HG03521 (cell line): ENCODE measurements at regions not wholly inside any gene's neighbourhood (a gene's known extent, or its start where the extent isn't known, plus 50 kb on each side); places are given as distances from the start of the nearest gene placed in this dataset.
"Not testable (repeated sequence)": the region's sequence is repeated elsewhere in the genome, so short reads cannot be mapped to it uniquely, and the experiment has no call there.

Source experiments
- ATAC-seq: cut with Tn5 transposase; IDR thresholded peaks from one replicate; pipeline ENCODE4 v1.9.1; 2021; ENCODE audit warnings: mild to moderate bottlenecking, moderate library complexity; ENCODE audit not compliant: unreplicated experiment

GRCh38 chr6:147667082-147667481 is 158.6 kb downstream of the SAMD5 start:
- ATAC-seq, result no peak

GRCh38 chr6:147674099-147674498 is 165.6 kb downstream of the SAMD5 start:
- ATAC-seq, result no peak

DNA sequence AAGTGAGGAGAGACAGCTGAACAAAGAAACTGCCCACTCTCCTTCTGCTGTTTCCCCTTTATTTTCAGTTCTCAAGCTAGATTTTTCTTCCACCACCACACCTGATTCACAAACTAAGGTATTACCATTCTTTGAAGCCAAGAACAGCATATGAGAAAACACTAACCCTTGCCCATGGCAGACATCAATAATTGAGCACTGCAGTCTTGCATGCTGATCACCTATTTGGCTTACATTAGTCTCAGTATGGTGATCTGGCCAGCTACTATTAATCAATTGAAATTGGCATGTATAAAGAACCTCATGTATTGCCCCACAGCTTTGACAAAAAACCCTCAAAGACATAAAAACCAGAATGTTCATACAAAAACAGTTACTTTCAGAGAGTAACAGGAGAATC is 166.3 kb downstream of the SAMD5 start:
- ATAC-seq, result no peak

DNA sequence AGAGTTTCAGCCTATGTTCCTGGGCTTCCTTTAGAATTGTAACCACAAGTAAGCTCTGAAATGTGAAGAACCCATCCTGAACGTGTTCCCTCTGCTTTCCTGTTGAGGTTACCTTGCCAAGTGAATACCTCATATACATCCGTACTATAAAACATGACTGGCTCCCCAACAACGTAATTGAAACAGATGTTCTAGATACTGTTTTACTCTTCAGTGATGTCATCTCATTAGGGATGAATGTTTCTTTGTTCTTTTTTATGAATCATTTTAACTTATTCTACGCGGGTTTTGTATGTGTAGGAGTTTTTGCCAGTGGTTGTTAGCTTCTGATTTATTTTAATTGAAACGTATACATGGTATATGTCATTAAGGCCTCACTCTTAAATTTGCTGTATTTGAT is 166.8 kb downstream of the SAMD5 start:
- ATAC-seq, result no peak

DNA sequence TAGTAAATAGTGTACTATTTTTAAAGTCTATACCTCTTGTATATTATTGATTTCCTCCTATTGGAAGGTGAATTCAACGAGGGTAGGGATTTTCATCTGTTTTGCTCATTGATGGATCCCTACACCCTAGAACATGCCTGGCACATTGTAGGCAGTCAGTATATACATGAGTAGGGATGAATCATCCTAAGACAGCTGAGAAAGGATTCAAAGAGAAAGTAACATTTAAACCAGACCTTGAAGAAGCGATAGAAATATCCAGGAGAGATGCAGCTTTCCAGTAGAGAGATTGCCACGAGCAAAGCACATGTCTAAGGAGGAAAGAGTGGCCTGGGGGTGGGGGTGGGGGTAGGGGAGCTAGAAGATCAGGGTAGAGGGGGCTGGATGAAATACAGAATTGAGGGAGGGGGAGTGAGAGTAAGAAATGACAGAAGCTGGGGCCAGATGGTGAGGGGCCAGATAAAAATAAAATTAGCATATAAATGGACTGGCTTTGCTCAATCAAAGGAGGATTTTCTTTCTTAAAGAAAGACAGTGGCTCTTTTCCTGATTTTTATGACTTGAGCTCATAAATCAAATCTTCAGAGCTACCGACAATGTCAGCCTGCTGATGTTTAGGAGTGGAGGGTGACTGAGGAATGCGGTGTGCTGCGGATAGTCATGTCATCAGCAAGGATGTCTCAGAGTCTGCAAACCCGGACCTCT is 168.2 kb downstream of the SAMD5 start:
- ATAC-seq, result no peak

DNA sequence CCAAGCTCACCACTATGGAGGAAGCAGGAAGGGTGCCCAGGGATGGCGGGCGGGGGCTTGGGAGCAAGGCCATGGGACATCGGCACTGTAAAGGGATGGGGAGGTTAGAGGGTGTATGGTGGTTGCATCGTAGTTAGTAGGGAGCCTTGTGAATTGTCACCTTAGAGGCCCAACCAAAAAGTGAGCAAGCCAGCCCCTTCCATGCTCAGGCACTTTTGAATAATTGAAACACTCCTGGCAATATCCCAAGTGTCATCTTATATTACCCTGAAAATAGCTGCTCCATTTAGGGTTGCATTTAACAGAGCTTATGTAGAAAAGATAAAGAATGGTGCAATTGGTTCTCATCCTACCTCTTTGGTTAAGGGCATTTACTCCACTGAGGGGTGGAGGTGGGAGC is 169.2 kb downstream of the SAMD5 start:
- no peak for ATAC-seq

DNA sequence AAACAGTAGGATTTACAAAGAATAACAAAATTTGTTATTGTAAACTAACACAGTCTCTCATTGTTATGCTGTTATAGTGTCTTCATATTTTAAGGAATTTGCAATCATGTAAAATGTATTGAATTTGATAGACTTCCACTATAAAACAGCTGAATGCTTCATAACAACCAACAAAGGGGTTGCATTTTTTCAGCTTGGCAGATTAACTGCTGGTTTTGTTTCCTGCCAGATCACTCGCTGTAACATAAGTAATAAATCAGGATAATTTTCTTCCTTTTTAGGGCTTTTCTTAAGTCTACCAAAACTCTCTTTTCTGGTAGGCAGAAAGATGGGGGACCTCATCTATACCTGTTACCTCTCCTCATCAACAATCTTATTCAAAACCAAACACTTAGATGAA is 169.8 kb downstream of the SAMD5 start:
- ATAC-seq, result no peak

- no peak for ATAC-seq
Observed at GRCh38 chr6:147684906-147685305, 176.4 kb downstream of the SAMD5 start.

GRCh38 chr6:147689398-147689797 is 180.9 kb downstream of the SAMD5 start:
- no peak for ATAC-seq

DNA sequence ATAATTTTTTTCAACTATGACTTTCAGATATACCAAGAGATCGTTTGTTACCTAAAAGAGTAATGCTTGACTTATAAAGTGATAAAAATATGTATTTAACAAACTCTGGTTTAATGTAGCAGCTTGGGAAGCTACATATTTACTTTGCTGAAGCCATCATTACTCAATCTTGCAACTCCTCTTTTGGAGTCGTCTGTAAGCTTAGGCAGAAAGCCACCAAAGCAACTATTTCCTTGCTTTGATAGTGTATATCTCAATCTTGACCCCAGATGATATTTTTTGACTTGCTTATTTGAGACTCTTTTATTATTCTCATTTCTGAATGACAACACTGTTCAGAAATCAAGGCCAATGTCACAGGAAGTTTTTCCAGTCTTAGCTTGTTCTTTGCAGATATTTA is 183.0 kb downstream of the SAMD5 start:
- no peak for ATAC-seq

DNA sequence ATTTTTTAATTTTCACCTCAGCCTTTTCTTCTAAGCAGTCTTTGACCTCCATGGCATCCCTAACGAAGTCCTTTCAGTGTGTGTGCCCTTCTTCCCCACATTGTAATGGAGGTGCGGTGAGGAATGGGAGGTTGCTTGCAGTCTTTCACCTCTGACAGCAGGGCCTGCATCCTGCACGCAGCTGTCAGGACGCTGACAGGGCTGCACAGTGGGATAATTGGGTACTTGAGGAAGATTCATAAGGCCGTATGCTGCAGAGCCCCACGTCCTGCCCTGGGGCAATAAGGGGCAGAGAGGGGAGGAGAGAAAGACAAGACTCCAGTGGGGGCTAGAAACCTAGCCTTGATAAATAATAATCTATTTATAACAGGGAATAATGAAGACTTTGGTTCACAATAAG is 184.7 kb downstream of the SAMD5 start:
- no peak for ATAC-seq

GRCh38 chr6:147694556-147694955 is 186.1 kb downstream of the SAMD5 start:
- ATAC-seq, result not testable (repeated sequence)

DNA sequence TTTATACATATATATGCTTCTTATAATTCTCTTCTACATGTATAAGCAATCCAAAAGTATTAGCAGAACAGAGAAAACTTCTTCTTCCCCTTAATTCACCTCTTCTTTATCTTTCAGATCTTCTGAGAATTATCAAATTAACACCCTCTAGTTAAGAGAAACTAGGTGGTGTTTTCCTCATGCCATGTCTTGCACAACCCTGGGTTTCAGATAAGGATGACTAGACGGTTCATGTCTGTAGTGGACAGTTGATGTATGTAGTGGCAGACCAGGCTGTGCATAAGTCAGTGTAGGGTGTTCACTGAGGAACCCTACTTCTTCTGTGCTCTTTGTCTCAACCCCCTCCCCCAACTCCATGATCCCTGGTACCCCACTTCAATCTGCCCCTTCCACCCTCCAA is 187.3 kb downstream of the SAMD5 start:
- ATAC-seq, result no peak

DNA sequence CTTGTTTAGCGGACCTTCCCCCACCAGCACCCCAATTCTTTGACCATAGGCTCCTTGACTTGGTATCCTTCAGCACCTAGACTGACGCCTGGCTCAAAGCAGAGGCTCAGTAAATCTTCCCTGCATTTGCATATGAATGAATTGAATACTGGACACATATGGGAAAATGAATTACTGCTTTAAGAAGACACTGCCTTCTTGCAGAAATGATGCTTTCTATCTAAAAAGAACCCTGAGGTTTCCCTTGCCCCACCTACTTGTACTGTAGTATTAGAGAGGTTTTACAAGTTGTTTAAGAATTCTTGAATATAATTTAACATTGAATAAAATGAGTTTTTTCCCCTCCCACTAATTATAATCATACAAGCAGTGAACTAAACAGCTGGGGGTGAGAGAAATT is 190.7 kb downstream of the SAMD5 start:
- ATAC-seq, result no peak

GRCh38 chr6:147699637-147700036 is 191.1 kb downstream of the SAMD5 start:
- no peak for ATAC-seq

DNA sequence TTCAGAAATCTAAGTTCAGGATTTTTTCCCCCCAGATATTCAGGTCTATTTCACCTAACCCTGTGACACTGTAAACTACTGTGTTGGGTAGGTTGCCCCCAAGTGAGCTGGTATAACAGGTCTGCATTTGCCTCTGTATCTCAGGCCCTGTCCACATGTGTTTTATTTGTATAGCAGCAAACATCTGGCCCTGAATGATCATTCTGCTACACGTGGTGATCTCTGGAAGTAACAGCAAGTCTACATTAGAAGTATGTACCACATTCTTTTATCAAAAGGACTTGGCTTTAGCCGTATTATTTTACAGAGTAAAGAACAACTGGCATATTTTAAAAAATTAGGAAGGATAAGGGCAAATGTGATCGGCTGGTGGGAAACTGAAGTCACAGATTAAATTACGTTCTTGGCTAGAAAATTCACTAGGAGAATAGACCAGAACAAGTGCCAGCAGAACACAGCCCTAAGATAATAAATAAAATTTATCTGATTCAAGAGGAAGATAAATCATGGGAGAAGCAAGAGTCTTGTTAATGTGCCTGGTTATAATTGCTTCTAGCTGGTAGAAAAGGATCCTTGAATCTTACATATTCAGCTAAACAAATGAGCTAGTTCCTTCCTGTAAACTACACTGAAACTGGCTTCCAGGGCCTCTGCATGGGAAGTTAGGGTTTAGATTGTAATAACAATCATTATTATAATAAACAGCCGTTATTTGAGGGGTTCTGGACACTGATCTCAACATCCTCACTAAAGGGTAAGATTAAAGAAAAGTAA is 192.1 kb downstream of the SAMD5 start:
- no peak for ATAC-seq

DNA sequence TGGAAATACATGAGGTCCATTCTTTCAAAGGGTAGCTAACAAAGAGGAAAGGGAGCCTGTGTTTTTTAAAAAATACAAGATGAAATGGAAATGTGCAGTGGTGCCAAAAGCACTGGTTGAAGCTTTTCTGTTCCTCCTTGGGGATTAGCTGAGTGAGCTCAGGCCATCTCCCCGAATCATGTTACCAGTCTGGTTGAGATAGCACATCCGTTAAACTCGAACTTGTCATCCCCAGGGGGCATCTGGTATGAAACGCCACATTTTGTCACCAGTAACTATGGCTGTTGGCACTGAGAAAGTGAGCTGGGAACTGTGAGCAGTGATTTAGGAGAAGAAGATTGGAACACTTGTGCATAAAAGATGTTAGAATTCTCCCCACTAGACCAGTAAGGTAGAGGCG is 196.2 kb downstream of the SAMD5 start:
- ATAC-seq, result no peak

DNA sequence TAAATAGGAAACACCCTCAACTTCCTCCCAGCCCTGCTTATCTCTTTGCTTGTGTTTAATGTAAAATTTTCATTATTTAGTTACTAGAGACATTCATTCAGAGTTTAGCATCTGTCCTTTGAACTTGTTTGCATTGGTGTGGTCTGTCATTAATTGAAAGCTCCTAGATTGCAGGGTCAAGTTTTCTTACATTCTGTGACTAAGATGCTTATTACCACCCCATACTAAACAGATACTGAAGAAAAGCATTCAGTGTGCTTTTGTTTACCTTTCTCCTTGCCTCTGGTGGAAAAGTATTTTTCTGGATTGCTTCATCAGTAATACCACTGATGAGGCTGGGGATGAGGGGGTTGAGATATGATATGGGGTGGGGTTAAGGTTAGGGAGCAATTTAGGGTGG is 199.0 kb downstream of the SAMD5 start:
- ATAC-seq, result no peak

DNA sequence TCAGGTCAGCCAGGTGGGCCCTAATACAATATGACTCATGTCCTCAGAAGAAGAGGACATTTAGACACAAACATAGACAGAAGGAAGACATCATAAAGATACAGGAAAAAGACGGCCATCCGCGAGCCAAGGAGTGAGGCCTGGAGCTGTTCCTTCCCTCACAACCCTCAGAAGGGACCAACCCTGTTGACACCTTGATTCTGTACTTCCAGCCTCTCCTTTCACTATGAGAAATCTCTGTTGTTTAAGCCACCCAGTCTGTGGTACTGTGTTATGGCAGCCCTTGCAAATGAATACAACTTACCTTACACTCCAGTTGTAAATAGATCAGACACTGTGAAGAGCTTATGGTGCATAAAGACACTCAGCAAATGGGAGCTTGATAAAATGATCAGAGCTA is 199.7 kb downstream of the SAMD5 start:
- no peak for ATAC-seq

DNA sequence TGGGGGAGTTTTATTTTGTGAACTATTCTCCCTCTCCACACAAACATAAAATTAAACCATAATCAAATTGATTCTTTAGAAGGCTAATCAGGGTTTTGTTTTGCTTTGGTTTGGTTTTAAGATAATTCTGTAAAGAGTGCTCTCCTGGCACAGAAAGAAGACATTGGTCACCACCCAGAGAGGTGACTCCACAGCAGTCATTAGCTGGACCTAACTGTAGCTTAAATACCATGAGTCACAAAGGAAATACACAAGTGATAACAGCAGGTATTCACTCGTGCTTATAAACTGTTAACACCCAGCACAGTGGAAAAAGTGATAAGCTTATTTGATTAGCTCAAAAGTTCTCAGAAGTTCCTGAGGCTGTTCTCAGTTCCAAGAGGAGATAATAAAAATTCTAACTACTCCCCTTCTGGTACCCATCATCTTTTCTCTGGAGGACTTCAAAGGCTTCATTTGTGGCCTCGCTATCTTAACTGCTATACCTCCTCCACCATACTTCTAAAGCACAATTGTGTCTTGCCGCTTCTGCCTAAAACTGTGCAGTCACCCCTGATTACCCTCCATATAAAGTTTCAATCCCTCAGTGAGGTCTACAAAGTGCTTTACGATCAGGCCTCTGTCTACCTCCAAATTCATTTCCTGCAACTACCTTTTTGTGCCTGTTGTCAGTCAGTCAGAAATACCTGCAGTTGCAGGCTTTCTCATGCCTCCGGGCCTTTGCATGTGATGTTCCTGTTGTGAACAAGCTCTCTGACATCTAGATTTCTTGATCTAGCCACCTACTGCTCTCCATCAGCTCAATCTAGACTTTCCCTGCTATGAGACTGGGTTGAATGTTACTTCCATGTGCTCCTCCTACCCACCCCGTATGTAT is 201.1 kb downstream of the SAMD5 start:
- ATAC-seq, result no peak

DNA sequence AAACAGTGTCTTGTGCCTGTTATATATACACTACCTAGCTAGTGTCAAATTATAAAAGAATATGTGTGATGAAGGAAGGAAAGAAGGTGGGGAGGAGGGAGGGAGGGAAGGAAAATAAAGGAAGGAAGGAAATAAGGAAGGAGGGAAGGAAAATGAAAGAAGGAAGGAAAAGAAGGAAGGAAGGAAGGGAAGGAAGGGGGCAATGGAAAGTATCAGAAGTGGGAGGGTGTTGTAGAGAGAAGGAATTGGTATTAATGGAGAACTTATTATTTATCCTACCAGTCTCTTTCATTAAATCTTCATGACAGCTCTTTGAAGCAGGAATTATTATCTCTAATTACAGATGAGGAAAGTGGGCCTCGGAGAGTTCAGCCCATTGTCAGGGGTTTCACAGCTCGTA is 202.4 kb downstream of the SAMD5 start:
- no peak for ATAC-seq

DNA sequence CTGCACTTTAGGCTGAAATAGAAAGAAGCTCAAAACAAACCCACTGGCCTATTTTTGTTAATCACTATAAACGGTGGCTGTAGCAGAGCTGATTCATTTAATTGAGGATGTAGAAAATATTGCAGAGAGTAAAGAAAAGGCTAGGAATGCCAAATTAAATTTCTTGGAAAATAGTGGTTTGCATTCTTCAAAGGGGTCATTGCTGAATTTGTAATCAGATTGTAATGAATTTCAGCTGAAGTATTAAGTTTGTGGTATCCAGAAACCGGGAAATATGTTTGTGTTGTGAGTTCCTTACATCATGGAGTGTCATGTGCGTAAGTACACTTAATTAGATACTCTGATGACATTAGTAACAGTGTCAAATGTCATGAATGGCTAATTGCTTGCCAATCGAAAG is 203.0 kb downstream of the SAMD5 start:
- no peak for ATAC-seq
